Liver (tissue), 8 donors: ENCODE measurements at regions not wholly inside any gene's neighbourhood (a gene's known extent, or its start where the extent isn't known, plus 50 kb on each side); places are given as distances from the start of the nearest gene placed in this dataset.

Source experiments
- DNase-seq: peaks from one replicate; pipeline ENCODE4 v3.0.0-alpha.2; 2017; ENCODE audit warnings: low spot score
- H3K27ac ChIP-seq, 2 donors: one replicate each; pipeline ENCODE4 v1.7.0; 2013; ENCODE audit warnings: inconsistent platforms in 2 of 2, low read length in 2 of 2, control low read depth in 1 of 2, low read depth in 1 of 2, mild to moderate bottlenecking in 1 of 2
- H3K27me3 ChIP-seq, 4 donors: one replicate each; pipeline versions ENCODE4 v1.6.1 to v1.7.0; 2013; ENCODE audit warnings: low read length in 3 of 4, inconsistent platforms in 1 of 4, mild to moderate bottlenecking in 1 of 4, moderate library complexity in 1 of 4; ENCODE audit not compliant: control insufficient read depth in 4 of 4, insufficient read depth in 4 of 4
- H3K36me3 ChIP-seq, 4 donors: one replicate each; pipeline versions ENCODE4 v1.6.1 to v1.7.0; 2013; ENCODE audit warnings: low read length in 3 of 4, mild to moderate bottlenecking in 3 of 4, low read depth in 1 of 4, moderate library complexity in 1 of 4; ENCODE audit not compliant: control insufficient read depth in 4 of 4, insufficient read depth in 3 of 4
- H3K4me1 ChIP-seq, 4 donors: one replicate each; pipeline versions ENCODE4 v1.6.1 to v1.7.0; 2013; ENCODE audit warnings: low read length in 3 of 4, mild to moderate bottlenecking in 3 of 4, moderate library complexity in 1 of 4; ENCODE audit not compliant: control insufficient read depth in 4 of 4, insufficient read depth in 4 of 4
- H3K4me3 ChIP-seq, 3 donors: one replicate each; pipeline versions ENCODE4 v1.6.1 to v1.7.0; 2013; ENCODE audit warnings: low read length in 3 of 3, control low read depth in 1 of 3, low read depth in 1 of 3, mild to moderate bottlenecking in 1 of 3
- H3K9ac ChIP-seq, 2 donors: one replicate each; pipeline ENCODE4 v1.7.0; 2013; ENCODE audit warnings: low read length in 2 of 2, mild to moderate bottlenecking in 2 of 2, moderate library complexity in 2 of 2, control low read depth in 1 of 2, low read depth in 1 of 2
- H3K9me3 ChIP-seq, 4 donors: one replicate each; pipeline versions ENCODE4 v1.6.1 to v1.7.0; 2013; ENCODE audit warnings: low read length in 3 of 4; ENCODE audit not compliant: control insufficient read depth in 4 of 4
- ATF3 ChIP-seq: IDR thresholded peaks from 2 replicates; pipeline ENCODE4 v1.6.1; 2016; ENCODE audit warnings: antibody characterized with exemption
- CTCF ChIP-seq: fragments of 150-350 bp; IDR thresholded peaks from 2 replicates; pipeline ENCODE4 v1.5.1; 2017; ENCODE audit warnings: improper control_type of control experiment, low read depth, low read length; ENCODE audit not compliant: missing input control
- EGR1 ChIP-seq, 2 donors: IDR thresholded peaks; 2 replicates each; pipeline ENCODE4 v1.6.1; 2016 to 2018; ENCODE audit warnings: antibody characterized with exemption in 2 of 2, low read depth in 2 of 2
- FOXA1 ChIP-seq: IDR thresholded peaks from 2 replicates; pipeline ENCODE4 v1.6.1; 2016; ENCODE audit warnings: antibody characterized with exemption
- FOXA2 ChIP-seq: IDR thresholded peaks from 2 replicates; pipeline ENCODE4 v1.6.1; 2016; ENCODE audit warnings: antibody characterized with exemption
- GABPA ChIP-seq, 2 donors: IDR thresholded peaks in 1 of 2; conservative IDR thresholded peaks in 1 of 2; 2 replicates each; pipeline ENCODE4 v1.6.1; 2016; ENCODE audit warnings: antibody characterized with exemption in 2 of 2, mild to moderate bottlenecking in 1 of 2, moderate library complexity in 1 of 2
- HNF4A ChIP-seq, 2 donors: conservative IDR thresholded peaks; 2 replicates each; pipeline ENCODE4 v1.6.1; 2016; ENCODE audit warnings: antibody characterized with exemption in 2 of 2, mild to moderate bottlenecking in 2 of 2
- HNF4G ChIP-seq: IDR thresholded peaks from 2 replicates; pipeline ENCODE4 v1.6.1; 2016; ENCODE audit warnings: antibody characterized with exemption
- JUND ChIP-seq, 2 donors: IDR thresholded peaks; 2 replicates each; pipeline ENCODE4 v1.6.1; 2016; ENCODE audit warnings: antibody characterized with exemption in 2 of 2
- MAX ChIP-seq: IDR thresholded peaks from 2 replicates; pipeline ENCODE4 v1.6.1; 2016; ENCODE audit warnings: antibody characterized with exemption
- NR2F2 ChIP-seq: IDR thresholded peaks from 2 replicates; pipeline ENCODE4 v1.6.1; 2016; ENCODE audit warnings: antibody characterized with exemption
- REST ChIP-seq: IDR thresholded peaks from 2 replicates; pipeline ENCODE4 v1.6.1; 2016; ENCODE audit warnings: antibody characterized with exemption, mild to moderate bottlenecking
- RXRA ChIP-seq, 2 donors: IDR thresholded peaks; 2 replicates each; pipeline ENCODE4 v1.6.1; 2017 to 2018; ENCODE audit warnings: antibody characterized with exemption in 2 of 2, mild to moderate bottlenecking in 1 of 2
- SP1 ChIP-seq: IDR thresholded peaks from 2 replicates; pipeline ENCODE4 v1.6.1; 2018; ENCODE audit warnings: antibody characterized with exemption, mild to moderate bottlenecking
- TAF1 ChIP-seq: conservative IDR thresholded peaks from 2 replicates; pipeline ENCODE4 v1.6.1; 2016; ENCODE audit warnings: antibody characterized with exemption, mild to moderate bottlenecking
- YY1 ChIP-seq: IDR thresholded peaks from 2 replicates; pipeline ENCODE4 v1.6.1; 2016; ENCODE audit warnings: antibody characterized with exemption, mild to moderate bottlenecking
- ZBTB33 ChIP-seq: IDR thresholded peaks from 2 replicates; pipeline ENCODE4 v1.6.1; 2016; ENCODE audit warnings: antibody characterized with exemption
- WGBS: extraction: QIAGEN DNeasy Blood & Tissue Kit; methylation state at CpG from one replicate; pipeline ENCODE4 v1.1.7; 2013; 5-methylcytosine and 5-hydroxymethylcytosine counted together
- donor health status: healthy.
- donor health status: healthy.
- donor health status: healthy.
- donor health status: healthy.
- donor health status: healthy.

GRCh38 chr10:131779661-131780394 lies 121.0 kb upstream of the PPP2R2D start:
- DNase-seq = no peak
- Histone ChIP-seq H3K36me3 (no peaks in the 10 kb centered on the region), H3K27me3 (no peaks in the 10 kb centered on the region), H3K4me3 (no peak overlapping the region), H3K9ac (no peak overlapping the region), H3K27ac (no peak overlapping the region), H3K4me1 (no peaks in the 10 kb centered on the region), H3K9me3 (peaks cover 7 to 21% (median 18%) of the 10 kb centered on the region in 4 donors)
- WGBS = 76% methylated on average over 10 of the region's 10 CpGs
- TF ChIP-seq ATF3 = no peak
- TF ChIP-seq MAX = no peak
- no peak for TF ChIP-seq EGR1 (IDR thresholded peaks at IDR 0.05; ENCODE audit: low read depth in 2 of 2)
- TF ChIP-seq ZBTB33 = no peak
- no peak for TF ChIP-seq GABPA (IDR thresholded peaks at IDR 0.05 in 1 of 2, conservative IDR thresholded peaks at IDR 0.05 in 1 of 2)
- TF ChIP-seq YY1 = no peak
- no peak for TF ChIP-seq HNF4G
- no peak for TF ChIP-seq FOXA1
- TF ChIP-seq SP1 = no peak
- TF ChIP-seq CTCF = no peak
- TF ChIP-seq REST = no peak

GRCh38 chr10:131781076-131781475 lies 119.7 kb upstream of the PPP2R2D start:
- H3K9me3 ChIP-seq = peaks cover 7 to 18% (median 17%) of the 10 kb centered on the region in 4 donors
- H3K4me1 ChIP-seq = no peaks in the 10 kb centered on the region
- no peak overlapping the region for H3K27ac ChIP-seq
- 94% methylated on average over 6 of the region's 6 CpGs for WGBS
- no peak overlapping the region for H3K4me3 ChIP-seq
- DNase-seq = no peak
- TF ChIP-seq ZBTB33 = no peak
- TF ChIP-seq JUND (IDR thresholded peaks at IDR 0.05) = no peak
- TF ChIP-seq TAF1 = no peak
- no peak for TF ChIP-seq FOXA2
- TF ChIP-seq RXRA (IDR thresholded peaks at IDR 0.05) = no peak
- no peak for TF ChIP-seq HNF4A (conservative IDR thresholded peaks at IDR 0.05)
- no peak for TF ChIP-seq SP1
- no peak for TF ChIP-seq NR2F2
- no peak for TF ChIP-seq EGR1 (IDR thresholded peaks at IDR 0.05; ENCODE audit: low read depth in 2 of 2)
- H3K9ac ChIP-seq = no peak overlapping the region
- H3K36me3 ChIP-seq = no peaks in the 10 kb centered on the region
- H3K27me3 ChIP-seq = no peaks in the 10 kb centered on the region
